K562 (cell line): ENCODE measurements at regions not wholly inside any gene's neighbourhood (a gene's known extent, or its start where the extent isn't known, plus 50 kb on each side); places are given as distances from the start of the nearest gene placed in this dataset.

Source experiments
- ATAC-seq: fragments of 200-7000 bp; cut with Tn5 transposase; 3 replicates; pipeline ENCODE4 v1.9.1; 2020; ENCODE audit warnings: moderate library complexity
- BruUV-seq: library from RNA; stranded (reverse); fragments of 400-500 nt; replicated peaks from 2 replicates; lab custom pipeline; 2021; lab: Mats Ljungman, UMichigan
- CTCF ChIA-PET: fragments of 300-600 bp; formaldehyde crosslinking; extraction: SDS; loops from one replicate; lab custom pipeline; 2021; ENCODE audit warnings: low intra/inter-chr PET ratio; lab: Yijun Ruan, JAX
- POLR2A ChIA-PET: fragments of 300-600, 350-650 bp; sonication (Branson Sonifier 250); formaldehyde crosslinking; extraction: SDS; loops from one replicate; lab custom pipeline; 2021; ENCODE audit warnings: antibody characterized with exemption, inconsistent platforms; lab: Yijun Ruan, JAX
- DNase-seq, 4 experiments: peaks; one replicate each; pipeline versions ENCODE4 v3.0.0 to v3.0.0-alpha.2; 2011 to 2018; ENCODE audit warnings: low spot score in 3 of 4, mixed read lengths in 3 of 4; ENCODE audit errors: extremely low read depth in 1 of 4
- FAIRE-seq: peaks from 2 replicates; lab custom pipeline; 2011; peaks lifted over from hg19 to GRCh38; lab: Jason Lieb, UNC
- H2AFZ ChIP-seq: 2 replicates; pipeline ENCODE4 v1.6.0; 2011; ENCODE audit warnings: low read depth, low read length, control low read depth, inconsistent platforms
- H3K27ac ChIP-seq: fragments of 200-600 bp; 3 replicates; pipeline ENCODE4 v1.8.0; 2011; ENCODE audit warnings: low read depth, mild to moderate bottlenecking, control low read depth, inconsistent platforms, low read length, moderate library complexity, mixed read lengths; ENCODE audit errors: extremely low read depth
- H3K27me3 ChIP-seq, 2 experiments: fragments of 300-600 bp in 1 of 2; 2 replicates in 1 of 2; 3 replicates in 1 of 2; pipeline versions ENCODE4 v1.6.0 to v1.8.0; 2011; ENCODE audit warnings: inconsistent platforms in 2 of 2, low read length in 2 of 2, mild to moderate bottlenecking in 1 of 2, mixed read lengths in 1 of 2, moderate library complexity in 1 of 2; ENCODE audit not compliant: control insufficient read depth in 2 of 2, insufficient read depth in 2 of 2
- H3K36me3 ChIP-seq: fragments of 300-600 bp; 3 replicates; pipeline ENCODE4 v1.8.0; 2011; ENCODE audit warnings: mild to moderate bottlenecking, low read length, inconsistent platforms; ENCODE audit not compliant: control insufficient read depth, insufficient read depth
- H3K4me1 ChIP-seq, 2 experiments: fragments of 200-600 bp in 1 of 2; replicated peaks in 1 of 2; 2 replicates in 1 of 2; 3 replicates in 1 of 2; pipeline versions ENCODE4 v1.5.1 to v1.8.0; 2011; ENCODE audit warnings: inconsistent platforms in 2 of 2, low read length in 2 of 2, mild to moderate bottlenecking in 1 of 2, mixed read lengths in 1 of 2, moderate library complexity in 1 of 2; ENCODE audit not compliant: control insufficient read depth in 2 of 2, insufficient read depth in 2 of 2
- H3K4me2 ChIP-seq: 2 replicates; pipeline ENCODE4 v1.6.1; 2011; ENCODE audit warnings: low read length, control low read depth, inconsistent platforms, mixed read lengths; ENCODE audit not compliant: insufficient read depth
- H3K4me3 ChIP-seq: fragments of 200-600 bp; sonication (generic), shearing (Covaris generic); 2 replicates; pipeline ENCODE4 v1.5.1; 2016; ENCODE audit warnings: control low read depth, inconsistent platforms
- H3K79me2 ChIP-seq: fragments of 200-600 bp; 3 replicates; pipeline ENCODE4 v1.8.0; 2011; ENCODE audit warnings: low read length, inconsistent platforms; ENCODE audit not compliant: control insufficient read depth, insufficient read depth
- H3K9ac ChIP-seq, 2 experiments: 2 replicates each; pipeline versions ENCODE4 v1.6.0 to v1.6.1; 2011; ENCODE audit warnings: low read depth in 2 of 2, low read length in 2 of 2, control low read depth in 1 of 2, inconsistent platforms in 1 of 2, mild to moderate bottlenecking in 1 of 2, mixed read lengths in 1 of 2; ENCODE audit not compliant: insufficient read depth in 1 of 2
- H3K9me1 ChIP-seq: one replicate; pipeline ENCODE4 v1.6.0; 2011; ENCODE audit warnings: inconsistent platforms, mild to moderate bottlenecking, low read length, moderate library complexity; ENCODE audit not compliant: control insufficient read depth, insufficient read depth
- H3K9me3 ChIP-seq: replicated peaks from 2 replicates; pipeline ENCODE4 v1.5.1; 2011; ENCODE audit warnings: low read depth, low read length, inconsistent platforms; ENCODE audit not compliant: control insufficient read depth, insufficient read depth
- H4K20me1 ChIP-seq: replicated peaks from 2 replicates; pipeline ENCODE4 v1.6.1; 2011; ENCODE audit warnings: low read length, inconsistent platforms, mixed read lengths; ENCODE audit not compliant: control insufficient read depth, insufficient read depth
- BCL6 ChIP-seq: fragments of 250-450 bp; sonication (Bioruptor Pico); IDR thresholded peaks from 2 replicates; pipeline ENCODE4 v1.4.0; 2020
- CBFA2T3 ChIP-seq: fragments of 450-650 bp; IDR thresholded peaks from 2 replicates; pipeline ENCODE4 v1.6.1; 2017
- CGGBP1 ChIP-seq: fragments of 250-450 bp; sonication (Bioruptor Pico); IDR thresholded peaks from 2 replicates; pipeline ENCODE4 v1.9.0; 2021; ENCODE audit warnings: mild to moderate bottlenecking
- CTCF ChIP-seq, 3 experiments: IDR thresholded peaks in 2 of 3; conservative IDR thresholded peaks in 1 of 3; 2 replicates each; pipeline ENCODE4 v1.5.1; 2011 to 2012; ENCODE audit warnings: low read length in 3 of 3, mild to moderate bottlenecking in 3 of 3, control low read depth in 2 of 3, improper control_type of control experiment in 1 of 3, inconsistent platforms in 1 of 3, low read depth in 1 of 3, mixed read lengths in 1 of 3, moderate library complexity in 1 of 3; ENCODE audit not compliant: insufficient read depth in 2 of 3
- ELK3 ChIP-seq: fragments of 450-650 bp; formaldehyde crosslinking; IDR thresholded peaks from 2 replicates; pipeline ENCODE4 v1.4.0; 2020; ENCODE audit warnings: mild to moderate bottlenecking
- L3MBTL2 ChIP-seq: fragments of 450-650 bp; IDR thresholded peaks from 2 replicates; pipeline ENCODE4 v1.6.1; 2016; ENCODE audit warnings: mild to moderate bottlenecking, moderate library complexity
- TCF7L2 ChIP-seq: fragments of 150-350 bp; IDR thresholded peaks from 2 replicates; pipeline ENCODE4 v1.6.1; 2016; ENCODE audit warnings: low read depth, mild to moderate bottlenecking, low read length, moderate library complexity
- ZFP36 ChIP-seq: fragments of 150-350 bp; IDR thresholded peaks from 2 replicates; pipeline ENCODE4 v1.6.1; 2018; ENCODE audit warnings: low read length, low read depth; ENCODE audit not compliant: partially characterized antibody
- ZNF644 ChIP-seq: fragments of 200-800 bp; sonication (Bioruptor generic); IDR thresholded peaks from 2 replicates; pipeline ENCODE4 v1.6.1; 2016; ENCODE audit warnings: low read depth, missing genetic modification characterization, missing compliant biosample characterization
- ZNF695 ChIP-seq: fragments of 450-650 bp; formaldehyde crosslinking; IDR thresholded peaks from 2 replicates; pipeline ENCODE4 v1.4.0; 2020; ENCODE audit warnings: mild to moderate bottlenecking, moderate library complexity
- WGBS: fragments of 100-300 bp; shearing (Covaris generic); methylation state at CpG from one replicate; pipeline ENCODE4 v1.1.6; 2016; ENCODE audit warnings: low coverage, mixed read lengths; ENCODE audit not compliant: insufficient coverage; ENCODE audit errors: missing lambda C conversion rate; 5-methylcytosine and 5-hydroxymethylcytosine counted together
- in situ Hi-C: fragments of 300-500 bp; cut with MboI; formaldehyde crosslinking; loops from 4 replicates; pipeline ENCODE4 v1.15.0; 2018; ENCODE audit warnings: inconsistent platforms, mixed read lengths
- intact Hi-C: fragments of 100-400 bp; cut with micrococcal nuclease; formaldehyde crosslinking; loops from 2 replicates; pipeline ENCODE4 v1.14.2; 2022

- H3K4me3 ChIP-seq: no peak overlapping the region
- H3K9me1 ChIP-seq: no peaks in the 10 kb centered on the region
- H3K9ac ChIP-seq: no peak overlapping the region
- BruUV-seq: no TSS peak
- ChIA-PET CTCF (no interaction called here), POLR2A (no interaction called here)
- no peaks in the 10 kb centered on the region for H3K4me1 ChIP-seq
- WGBS: 8% methylated on average over 1 of the region's 1 CpG
- no peak overlapping the region for H3K4me2 ChIP-seq
- no peak overlapping the region for H2AFZ ChIP-seq
- H3K9me3 ChIP-seq: no peaks in the 10 kb centered on the region
- H4K20me1 ChIP-seq: no peaks in the 10 kb centered on the region
- TF ChIP-seq CGGBP1 (CRISPR knock-in tag) (no peak), CBFA2T3 (no peak), TCF7L2 (no peak), ZNF644 (tag) (no peak), ZFP36 (no peak), BCL6 (no peak), L3MBTL2 (no peak), CTCF (IDR thresholded peaks at IDR 0.05 in 2 of 3, conservative IDR thresholded peaks at IDR 0.05 in 1 of 3; ENCODE audit: insufficient read depth in 2 of 3, low read depth in 1 of 3, low read length in 3 of 3) (no peak), ELK3 (CRISPR knock-in tag) (no peak), ZNF695 (CRISPR knock-in tag) (no peak)
- intact Hi-C loops: no loop called here
- no peaks in the 10 kb centered on the region for H3K36me3 ChIP-seq
- H3K27ac ChIP-seq: no peak overlapping the region
- no peak for DNase-seq
- H3K79me2 ChIP-seq: no peaks in the 10 kb centered on the region
- H3K27me3 ChIP-seq: no peaks in the 10 kb centered on the region
- FAIRE-seq: no peak
- no peak for ATAC-seq
- in situ Hi-C loops: no loop called here
Measured at GRCh38 chr1:98314601-98315000, 346.9 kb upstream of the SNX7 start.
